ENCODE measurements at regions not wholly inside any gene's neighbourhood (a gene's known extent, or its start where the extent isn't known, plus 50 kb on each side); places are given as distances from the start of the nearest gene placed in this dataset.

GRCh38 chr11:15599376-15599775 is 484.7 kb downstream of the INSC start:
- H3K27me3 ChIP-seq, result no peaks in the 10 kb centered on the region
- ATAC-seq (no peak), FAIRE-seq (no peak), DNase-seq (no peak)
- H3K9me3 ChIP-seq, result no peaks in the 10 kb centered on the region
- intact Hi-C loops (cut with DNase I), result no loop called here
- no peak overlapping the region for H3K27ac ChIP-seq
- H3K4me1 ChIP-seq, result no peaks in the 10 kb centered on the region
- no peaks in the 10 kb centered on the region for H3K36me3 ChIP-seq
- H3K4me3 ChIP-seq, result no peak overlapping the region
- no peak for TF ChIP-seq CTCF (IDR thresholded peaks at IDR 0.05)
- WGBS, 2 donors, result 97 to 98% methylated on average over 3 of the region's 3 CpGs

GRCh38 chr11:15602047-15602446 is 487.3 kb downstream of the INSC start:
- FAIRE-seq (no peak), DNase-seq (no peak), ATAC-seq (no peak)
- 90 to 97% methylated on average over 3 of the region's 3 CpGs for WGBS, 2 donors
- intact Hi-C loops (cut with DNase I), result no loop called here
- no peak for TF ChIP-seq CTCF (IDR thresholded peaks at IDR 0.05)
- no peaks in the 10 kb centered on the region for H3K36me3 ChIP-seq
- no peak overlapping the region for H3K4me3 ChIP-seq
- H3K4me1 ChIP-seq, result no peaks in the 10 kb centered on the region
- no peak overlapping the region for H3K27ac ChIP-seq
- no peaks in the 10 kb centered on the region for H3K9me3 ChIP-seq
- H3K27me3 ChIP-seq, result no peaks in the 10 kb centered on the region

GRCh38 chr11:15602785-15603567 is 488.3 kb downstream of the INSC start:
- Histone ChIP-seq H3K36me3 (no peaks in the 10 kb centered on the region), H3K27ac (no peak overlapping the region), H3K9me3 (no peaks in the 10 kb centered on the region), H3K4me1 (no peaks in the 10 kb centered on the region), H3K27me3 (no peaks in the 10 kb centered on the region), H3K4me3 (no peak overlapping the region)
- no peak for ATAC-seq
- intact Hi-C loops (cut with DNase I), result no loop called here
- no peak for FAIRE-seq
- no peak for DNase-seq
- no peak for TF ChIP-seq CTCF (IDR thresholded peaks at IDR 0.05)
- 56 to 58% methylated on average over 6 of the region's 6 CpGs for WGBS, 2 donors

- ATAC-seq (no peak), FAIRE-seq (no peak), DNase-seq (no peak)
- Histone ChIP-seq H3K27ac (no peak overlapping the region), H3K9me3 (no peaks in the 10 kb centered on the region), H3K4me3 (no peak overlapping the region), H3K27me3 (no peaks in the 10 kb centered on the region), H3K4me1 (no peaks in the 10 kb centered on the region), H3K36me3 (no peaks in the 10 kb centered on the region)
- intact Hi-C loops (cut with DNase I), result no loop called here
- WGBS, 2 donors, result 94 to 96% methylated on average over 2 of the region's 2 CpGs
- TF ChIP-seq CTCF (IDR thresholded peaks at IDR 0.05), result no peak
Measured at GRCh38 chr11:15605094-15605493, 490.4 kb downstream of the INSC start.

GRCh38 chr11:15607361-15608036 is 492.8 kb downstream of the INSC start:
- ATAC-seq (no peak), FAIRE-seq (no peak), DNase-seq (no peak)
- TF ChIP-seq CTCF (IDR thresholded peaks at IDR 0.05), result no peak
- intact Hi-C loops (cut with DNase I), result no loop called here
- H3K27ac ChIP-seq, result no peak overlapping the region
- 82 to 84% methylated on average over 6 of the region's 6 CpGs for WGBS, 2 donors
- H3K4me3 ChIP-seq, result no peak overlapping the region
- H3K9me3 ChIP-seq, result no peaks in the 10 kb centered on the region
- H3K36me3 ChIP-seq, result no peaks in the 10 kb centered on the region
- no peaks in the 10 kb centered on the region for H3K4me1 ChIP-seq
- H3K27me3 ChIP-seq, result no peaks in the 10 kb centered on the region
